ENCODE measurements at regions not wholly inside any gene's neighbourhood (a gene's known extent, or its start where the extent isn't known, plus 50 kb on each side); places are given as distances from the start of the nearest gene placed in this dataset.

DNA sequence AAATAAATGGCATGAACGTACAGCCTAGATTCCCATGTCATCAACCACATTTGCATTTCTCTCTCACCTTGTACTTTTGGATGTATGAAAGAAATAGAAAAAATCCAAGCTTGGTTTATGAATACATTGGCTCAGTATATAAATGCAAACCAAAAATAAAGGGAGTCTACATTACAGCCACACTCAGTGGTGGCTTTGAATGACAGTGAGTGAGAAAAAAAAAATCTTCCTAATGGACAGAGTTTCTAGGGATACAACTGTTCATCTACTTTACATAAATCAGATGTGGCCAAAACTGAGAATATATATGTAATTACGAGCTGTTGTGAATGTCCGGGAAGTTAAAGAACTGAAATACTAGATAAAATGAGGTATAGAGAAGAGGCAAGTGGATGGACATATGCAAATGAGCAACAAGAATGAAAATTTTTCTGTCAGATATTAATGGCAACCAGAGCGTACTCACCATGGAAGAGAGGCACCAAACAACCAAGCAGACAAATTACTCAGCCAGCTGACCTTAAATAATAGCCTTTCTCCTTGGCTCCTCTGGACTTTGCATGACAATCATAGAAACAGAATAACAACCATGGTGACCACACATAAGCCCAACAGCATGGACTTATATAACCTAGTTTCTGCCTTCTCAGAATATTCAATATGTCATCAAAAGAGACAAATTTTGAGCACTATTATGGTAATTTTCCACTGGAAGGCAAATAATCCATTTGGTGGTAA is 1305.8 kb downstream of the OTOL1 start:
- FAIRE-seq (no peak), DNase-seq (ENCODE audit: insufficient read length, low spot score) (no peak)
- TF ChIP-seq, protein P1, sequence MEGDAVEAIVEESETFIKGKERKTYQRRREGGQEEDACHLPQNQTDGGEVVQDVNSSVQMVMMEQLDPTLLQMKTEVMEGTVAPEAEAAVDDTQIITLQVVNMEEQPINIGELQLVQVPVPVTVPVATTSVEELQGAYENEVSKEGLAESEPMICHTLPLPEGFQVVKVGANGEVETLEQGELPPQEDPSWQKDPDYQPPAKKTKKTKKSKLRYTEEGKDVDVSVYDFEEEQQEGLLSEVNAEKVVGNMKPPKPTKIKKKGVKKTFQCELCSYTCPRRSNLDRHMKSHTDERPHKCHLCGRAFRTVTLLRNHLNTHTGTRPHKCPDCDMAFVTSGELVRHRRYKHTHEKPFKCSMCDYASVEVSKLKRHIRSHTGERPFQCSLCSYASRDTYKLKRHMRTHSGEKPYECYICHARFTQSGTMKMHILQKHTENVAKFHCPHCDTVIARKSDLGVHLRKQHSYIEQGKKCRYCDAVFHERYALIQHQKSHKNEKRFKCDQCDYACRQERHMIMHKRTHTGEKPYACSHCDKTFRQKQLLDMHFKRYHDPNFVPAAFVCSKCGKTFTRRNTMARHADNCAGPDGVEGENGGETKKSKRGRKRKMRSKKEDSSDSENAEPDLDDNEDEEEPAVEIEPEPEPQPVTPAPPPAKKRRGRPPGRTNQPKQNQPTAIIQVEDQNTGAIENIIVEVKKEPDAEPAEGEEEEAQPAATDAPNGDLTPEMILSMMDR (IDR thresholded peaks at IDR 0.05; ENCODE audit: insufficient read depth, missing control alignments): no peak

DNA sequence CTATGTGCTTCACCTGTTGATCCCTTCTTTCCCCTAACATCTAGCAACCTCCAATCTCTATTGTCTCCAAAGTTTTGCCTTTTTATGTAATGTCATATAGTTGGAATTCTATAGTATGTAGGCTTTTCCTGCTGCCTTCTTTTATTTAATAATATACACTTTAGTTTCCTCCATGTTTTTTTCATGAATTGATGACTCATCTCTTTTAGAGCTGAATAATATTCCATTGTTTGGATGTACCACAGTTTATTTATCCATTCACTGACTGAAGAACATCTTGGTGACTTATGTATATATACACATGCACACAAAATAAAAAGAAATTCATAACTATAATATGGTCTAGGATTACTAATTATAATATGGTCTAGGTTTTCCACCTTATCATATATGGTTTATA is 1314.2 kb downstream of the OTOL1 start:
- FAIRE-seq: no peak
- no peak for DNase-seq (ENCODE audit: insufficient read length, low spot score)
- TF ChIP-seq, protein P1 (IDR thresholded peaks at IDR 0.05; ENCODE audit: insufficient read depth, missing control alignments): no peak

DNA sequence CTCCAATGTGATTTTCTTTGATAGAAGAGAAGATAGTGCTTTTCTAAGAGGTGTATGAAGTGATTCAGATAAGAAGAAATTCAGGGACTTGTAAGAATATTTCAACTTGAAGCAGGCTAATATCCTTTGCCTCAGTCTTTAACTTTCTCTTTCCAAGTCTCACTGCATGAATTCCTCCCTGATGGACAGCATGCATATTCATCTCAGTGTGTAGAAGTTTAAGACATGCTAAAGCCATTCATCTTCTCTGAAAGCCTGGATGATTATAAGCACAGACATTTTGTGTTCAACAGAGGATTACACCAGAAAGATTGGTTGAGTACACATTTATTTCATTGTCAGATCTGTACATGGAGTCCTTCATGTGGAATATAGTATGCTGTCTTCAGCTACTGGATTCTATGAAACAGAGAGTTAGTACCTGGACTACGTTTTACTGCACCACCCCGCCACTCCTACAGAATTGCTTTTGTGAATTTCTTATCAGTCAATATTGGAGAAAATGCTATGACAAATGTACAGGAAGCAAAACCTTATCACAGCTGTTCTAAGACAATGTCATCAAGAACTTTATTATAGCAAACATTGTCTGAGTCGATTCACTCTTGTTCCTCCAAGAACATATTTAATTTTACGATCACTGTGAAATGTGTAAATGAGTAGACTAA is 1346.1 kb downstream of the OTOL1 start:
- TF ChIP-seq, protein P1 (IDR thresholded peaks at IDR 0.05; ENCODE audit: insufficient read depth, missing control alignments): no peak

DNA sequence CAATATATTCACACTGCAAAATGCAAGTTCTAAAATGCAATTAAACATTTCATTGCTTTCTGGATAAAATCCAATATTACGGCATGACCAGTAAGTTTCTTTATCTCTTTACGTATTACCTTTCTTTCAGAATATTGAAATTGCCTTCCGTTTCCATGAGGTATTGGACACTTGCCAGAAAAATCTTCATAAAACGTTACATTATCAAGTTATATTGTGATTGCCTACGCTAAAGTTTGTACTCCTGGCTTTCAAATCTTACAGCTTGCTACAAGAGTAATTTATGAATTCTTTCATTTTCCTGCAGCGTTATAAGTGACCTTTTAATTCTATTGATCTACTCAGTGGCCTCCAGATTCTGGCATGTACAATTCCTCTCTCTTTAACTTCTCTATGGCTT is 1349.3 kb downstream of the OTOL1 start:
- TF ChIP-seq, protein P1 (IDR thresholded peaks at IDR 0.05; ENCODE audit: insufficient read depth, missing control alignments): no peak
- no peak for DNase-seq (ENCODE audit: insufficient read length, low spot score)
- no peak for FAIRE-seq

More for the DNA sequence above, 1346.1 kb downstream of the OTOL1 start:
- DNase-seq (ENCODE audit: insufficient read length, low spot score): no peak
- no peak for FAIRE-seq

DNA sequence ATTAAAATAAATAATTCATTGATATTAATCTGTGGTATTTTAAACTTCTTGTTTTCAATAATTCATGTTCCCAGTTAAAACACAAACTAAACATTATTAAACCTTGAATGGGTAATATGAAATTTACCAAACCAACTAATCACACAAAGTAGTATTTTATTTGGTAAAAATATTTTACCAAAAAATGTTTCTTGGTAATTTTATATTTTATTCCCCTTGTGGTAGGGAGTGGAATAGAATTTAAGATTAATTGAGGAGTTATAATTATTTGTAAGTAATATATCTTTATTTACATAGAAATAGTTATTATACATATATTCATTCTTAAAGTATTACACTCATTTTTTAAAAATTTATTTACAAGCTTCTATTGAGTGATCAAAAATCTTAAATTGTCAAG is 1350.9 kb downstream of the OTOL1 start:
- FAIRE-seq (no peak), DNase-seq (ENCODE audit: insufficient read length, low spot score) (no peak)
- TF ChIP-seq, protein P1 (IDR thresholded peaks at IDR 0.05; ENCODE audit: insufficient read depth, missing control alignments): no peak

DNA sequence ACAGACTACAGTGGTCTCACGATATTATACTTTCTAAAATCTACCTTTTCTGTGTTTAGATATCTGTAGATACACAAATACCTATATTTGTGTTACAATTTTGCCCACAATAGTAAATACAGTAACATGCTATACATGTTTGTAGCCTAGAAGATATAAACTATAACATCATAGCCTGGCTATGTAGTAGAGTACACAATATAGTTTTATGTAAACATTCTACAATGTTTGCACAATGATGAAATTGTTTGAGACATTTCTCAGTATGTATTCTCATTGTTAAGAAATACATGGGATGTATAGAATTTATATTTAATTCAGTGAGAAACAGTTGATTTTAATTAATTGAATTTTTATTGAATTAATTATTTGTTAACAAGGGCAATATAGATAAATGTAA is 1367.0 kb downstream of the OTOL1 start:
- FAIRE-seq (no peak), DNase-seq (ENCODE audit: insufficient read length, low spot score) (no peak)
- TF ChIP-seq, protein P1 (IDR thresholded peaks at IDR 0.05; ENCODE audit: insufficient read depth, missing control alignments): no peak

DNA sequence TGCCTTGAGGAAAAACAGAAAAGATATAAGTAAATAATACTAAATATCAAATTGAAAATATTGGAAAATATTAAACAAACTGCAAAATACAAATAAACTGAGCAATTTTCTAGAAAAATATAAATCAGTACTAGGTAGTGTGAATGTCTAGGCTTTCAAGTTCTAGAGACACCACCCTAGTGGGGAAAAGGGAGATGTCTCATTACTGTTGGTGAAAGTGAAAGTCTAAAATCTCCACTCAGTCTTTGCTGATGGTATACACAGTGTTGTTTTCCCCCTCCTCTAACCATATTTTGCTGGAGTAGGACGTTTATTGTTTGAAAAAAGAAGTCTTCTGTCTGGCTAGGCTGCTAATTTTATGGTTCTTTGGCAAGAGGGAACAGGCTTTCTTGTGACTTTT is 1368.9 kb downstream of the OTOL1 start:
- no peak for DNase-seq (ENCODE audit: insufficient read length, low spot score)
- TF ChIP-seq, protein P1 (IDR thresholded peaks at IDR 0.05; ENCODE audit: insufficient read depth, missing control alignments): no peak
- FAIRE-seq: no peak
